ENCODE measurements at regions not wholly inside any gene's neighbourhood (a gene's known extent, or its start where the extent isn't known, plus 50 kb on each side); places are given as distances from the start of the nearest gene placed in this dataset.

DNA sequence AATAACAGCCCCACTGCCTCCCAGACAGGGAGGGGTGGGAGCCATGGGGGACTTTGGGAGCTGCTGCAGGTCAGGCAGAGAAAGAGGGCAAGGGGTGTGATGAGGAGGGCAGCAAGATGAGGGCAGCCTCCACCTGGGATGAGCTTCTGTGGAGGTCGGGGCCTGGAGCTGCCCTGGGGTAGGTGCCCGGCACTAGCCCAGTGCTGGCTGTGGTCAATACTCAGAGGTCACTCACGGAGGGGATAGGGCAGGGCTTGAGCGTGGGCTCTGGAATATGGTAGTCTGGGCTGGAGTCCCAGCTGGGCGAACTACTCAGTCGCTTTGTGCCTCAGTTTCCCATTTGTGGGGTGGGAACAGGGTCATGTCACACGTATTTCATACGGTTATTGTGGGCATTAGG lies 169.0 kb downstream of the IRF8 start:
- no peak for TF ChIP-seq GABPA (IDR thresholded peaks at IDR 0.05; ENCODE audit: low read depth)
- no peak for TF ChIP-seq POLR2AphosphoS5 (IDR thresholded peaks at IDR 0.05; ENCODE audit: low read depth)
- TF ChIP-seq, protein P1, sequence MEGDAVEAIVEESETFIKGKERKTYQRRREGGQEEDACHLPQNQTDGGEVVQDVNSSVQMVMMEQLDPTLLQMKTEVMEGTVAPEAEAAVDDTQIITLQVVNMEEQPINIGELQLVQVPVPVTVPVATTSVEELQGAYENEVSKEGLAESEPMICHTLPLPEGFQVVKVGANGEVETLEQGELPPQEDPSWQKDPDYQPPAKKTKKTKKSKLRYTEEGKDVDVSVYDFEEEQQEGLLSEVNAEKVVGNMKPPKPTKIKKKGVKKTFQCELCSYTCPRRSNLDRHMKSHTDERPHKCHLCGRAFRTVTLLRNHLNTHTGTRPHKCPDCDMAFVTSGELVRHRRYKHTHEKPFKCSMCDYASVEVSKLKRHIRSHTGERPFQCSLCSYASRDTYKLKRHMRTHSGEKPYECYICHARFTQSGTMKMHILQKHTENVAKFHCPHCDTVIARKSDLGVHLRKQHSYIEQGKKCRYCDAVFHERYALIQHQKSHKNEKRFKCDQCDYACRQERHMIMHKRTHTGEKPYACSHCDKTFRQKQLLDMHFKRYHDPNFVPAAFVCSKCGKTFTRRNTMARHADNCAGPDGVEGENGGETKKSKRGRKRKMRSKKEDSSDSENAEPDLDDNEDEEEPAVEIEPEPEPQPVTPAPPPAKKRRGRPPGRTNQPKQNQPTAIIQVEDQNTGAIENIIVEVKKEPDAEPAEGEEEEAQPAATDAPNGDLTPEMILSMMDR (IDR thresholded peaks at IDR 0.05; ENCODE audit: insufficient read depth, low read length), result no peak
- TF ChIP-seq SPI1 (IDR thresholded peaks at IDR 0.05; ENCODE audit: borderline replicate concordance, low read depth), result no peak
- TF ChIP-seq REST (IDR thresholded peaks at IDR 0.05; ENCODE audit: insufficient replicate concordance, low read depth), result no peak
- no peak overlapping the region for H3K27ac ChIP-seq (replicated peaks)
- DNase-seq (ENCODE audit: low read depth in 1 of 2, low spot score in 1 of 2), result no peak
- no peaks in the 10 kb centered on the region for H3K27me3 ChIP-seq (ENCODE audit: insufficient read depth, poor library complexity, severe bottlenecking)
- no peak overlapping the region for H3K4me3 ChIP-seq (replicated peaks; ENCODE audit: insufficient read depth, low read length)

DNA sequence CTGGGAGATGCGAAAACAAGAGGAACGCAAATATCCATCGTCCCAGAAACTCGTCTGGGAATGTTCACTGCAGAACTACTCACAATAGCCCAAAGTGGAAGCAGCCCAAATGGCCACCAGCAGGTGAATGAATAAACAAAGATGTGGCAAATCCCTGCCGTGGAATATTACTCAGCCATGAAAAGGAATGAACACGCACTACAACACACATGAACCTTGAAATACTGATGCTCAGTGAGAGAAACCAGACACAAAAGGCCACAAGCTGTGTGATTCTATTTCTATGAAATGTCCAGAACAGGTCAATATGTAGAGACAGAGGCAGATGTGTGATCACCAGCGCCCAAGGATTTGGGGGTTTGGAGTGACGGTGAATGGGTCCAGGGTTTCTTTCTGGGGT lies 169.8 kb downstream of the IRF8 start:
- TF ChIP-seq GABPA (IDR thresholded peaks at IDR 0.05; ENCODE audit: low read depth), result no peak
- no peak for TF ChIP-seq SPI1 (IDR thresholded peaks at IDR 0.05; ENCODE audit: borderline replicate concordance, low read depth)
- TF ChIP-seq, protein P1 (IDR thresholded peaks at IDR 0.05; ENCODE audit: insufficient read depth, low read length), result no peak
- TF ChIP-seq POLR2AphosphoS5 (IDR thresholded peaks at IDR 0.05; ENCODE audit: low read depth), result no peak
- no peak for TF ChIP-seq REST (IDR thresholded peaks at IDR 0.05; ENCODE audit: insufficient replicate concordance, low read depth)
- no peak overlapping the region for H3K27ac ChIP-seq (replicated peaks)
- H3K4me3 ChIP-seq (replicated peaks; ENCODE audit: insufficient read depth, low read length), result no peak overlapping the region
- no peak for DNase-seq (ENCODE audit: low read depth in 1 of 2, low spot score in 1 of 2)
- H3K27me3 ChIP-seq (ENCODE audit: insufficient read depth, poor library complexity, severe bottlenecking), result no peaks in the 10 kb centered on the region

- DNase-seq (ENCODE audit: low read depth in 1 of 2, low spot score in 1 of 2), result no peak
- Histone ChIP-seq H3K27ac (replicated peaks) (no peak overlapping the region), H3K27me3 (ENCODE audit: insufficient read depth, poor library complexity, severe bottlenecking) (no peaks in the 10 kb centered on the region), H3K4me3 (replicated peaks; ENCODE audit: insufficient read depth, low read length) (no peak overlapping the region)
- TF ChIP-seq SPI1 (IDR thresholded peaks at IDR 0.05; ENCODE audit: borderline replicate concordance, low read depth), result no peak
- no peak for TF ChIP-seq REST (IDR thresholded peaks at IDR 0.05; ENCODE audit: insufficient replicate concordance, low read depth)
- TF ChIP-seq, protein P1 (IDR thresholded peaks at IDR 0.05; ENCODE audit: insufficient read depth, low read length), result no peak
- TF ChIP-seq GABPA (IDR thresholded peaks at IDR 0.05; ENCODE audit: low read depth), result no peak
- no peak for TF ChIP-seq POLR2AphosphoS5 (IDR thresholded peaks at IDR 0.05; ENCODE audit: low read depth)
Observed at GRCh38 chr16:86069736-86070298, 170.9 kb downstream of the IRF8 start.

Data from HL-60 (cell line).